Stimulated activated CD4-positive, alpha-beta T cell treated with anti-CD3 and anti-CD28 coated beads, Interleukin-12 subunit alpha, Interleukin-12 subunit beta, amount 100 ng/mL, for 4 hours (primary cell): ENCODE measurements at regions not wholly inside any gene's neighbourhood (a gene's known extent, or its start where the extent isn't known, plus 50 kb on each side); places are given as distances from the start of the nearest gene placed in this dataset.

ENCODE experiments used
- DNase-seq: peaks from one replicate; pipeline ENCODE4 v3.0.0-alpha.2; 2020

DNA sequence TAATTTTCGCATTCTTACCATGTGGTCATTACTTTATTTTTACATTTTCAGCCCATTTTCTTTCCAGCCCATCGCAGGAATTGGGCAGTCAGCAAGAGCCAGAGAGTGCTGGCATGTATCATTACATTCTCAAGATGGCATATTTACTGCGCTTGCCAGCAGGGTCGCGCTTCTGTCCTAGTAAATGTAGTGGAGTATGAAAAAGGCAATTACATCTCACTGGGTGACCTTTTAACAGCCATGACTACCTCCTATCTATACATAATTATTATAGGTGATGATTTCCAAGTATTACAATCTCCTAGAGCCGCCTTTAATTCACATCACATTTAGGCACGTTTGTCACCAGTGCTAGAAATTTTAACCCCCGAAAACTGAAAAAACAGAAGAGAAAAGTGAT, 433.7 kb upstream of the MGMT start:
- no peak for DNase-seq

GRCh38 chr10:129033790-129034272, 433.2 kb upstream of the MGMT start:
- no peak for DNase-seq

GRCh38 chr10:129035052-129035827, 431.8 kb upstream of the MGMT start:
- peak; percentile 25 for DNase-seq

DNA sequence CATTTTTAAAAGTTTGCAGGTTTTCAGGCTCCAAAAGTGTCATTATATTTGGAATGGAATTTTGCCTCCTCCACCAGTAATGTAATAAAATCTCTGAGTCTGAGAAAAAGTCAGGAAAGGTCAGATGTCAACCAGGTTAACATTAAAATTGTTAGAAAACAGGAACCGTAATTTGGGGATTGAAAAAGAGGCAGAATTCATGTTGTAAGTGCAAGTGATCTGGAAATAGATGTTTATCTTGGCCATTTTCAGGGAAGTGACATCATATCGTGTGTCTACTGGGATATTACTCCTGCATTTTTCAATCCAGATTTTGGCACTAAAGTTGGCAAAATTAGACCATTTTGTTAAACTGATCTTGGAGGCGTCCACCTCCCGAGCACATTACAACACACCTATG, 428.5 kb upstream of the MGMT start:
- no peak for DNase-seq

- DNase-seq: no peak
These were observed 427.4 kb upstream of the MGMT start for GRCh38 chr10:129039406-129040370.

DNA sequence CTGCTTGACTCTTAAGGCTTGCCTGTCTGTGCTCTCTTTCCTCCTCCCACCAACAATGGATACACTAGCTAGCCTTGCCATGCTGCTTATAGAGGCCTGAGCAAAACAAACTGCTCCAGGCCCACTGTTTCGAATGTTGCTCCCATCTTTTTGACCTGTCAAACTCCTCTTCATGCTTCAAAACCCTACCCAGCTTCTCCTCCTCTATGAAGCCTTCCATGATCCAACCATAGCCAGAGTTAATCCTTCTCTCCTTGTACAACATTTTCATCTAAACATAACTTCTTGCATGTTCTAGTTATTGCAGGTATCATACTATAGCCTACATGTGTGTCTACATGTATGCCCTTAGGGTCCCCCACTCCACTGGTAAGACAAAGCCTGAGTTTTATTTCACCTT, 426.7 kb upstream of the MGMT start:
- no peak for DNase-seq

DNA sequence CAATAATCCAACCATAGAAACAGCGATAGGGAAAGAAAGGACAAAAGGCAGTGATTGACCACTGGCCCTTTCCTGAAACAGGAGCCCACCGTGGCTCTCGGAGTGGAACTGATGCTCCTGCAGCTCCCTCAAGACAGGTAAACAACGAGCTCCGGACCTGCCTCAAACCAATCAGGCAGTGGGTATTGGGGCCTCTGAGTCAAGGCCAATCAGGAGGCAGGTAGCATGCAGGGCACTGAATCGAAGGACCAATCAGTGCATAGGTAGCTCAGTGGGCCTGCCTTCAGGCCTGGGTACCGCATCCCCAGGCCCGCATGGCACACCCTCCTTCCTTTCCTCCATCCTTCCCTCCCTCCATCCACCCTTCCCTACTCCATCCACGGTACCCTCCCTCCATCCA, 425.1 kb upstream of the MGMT start:
- DNase-seq: no peak

DNA sequence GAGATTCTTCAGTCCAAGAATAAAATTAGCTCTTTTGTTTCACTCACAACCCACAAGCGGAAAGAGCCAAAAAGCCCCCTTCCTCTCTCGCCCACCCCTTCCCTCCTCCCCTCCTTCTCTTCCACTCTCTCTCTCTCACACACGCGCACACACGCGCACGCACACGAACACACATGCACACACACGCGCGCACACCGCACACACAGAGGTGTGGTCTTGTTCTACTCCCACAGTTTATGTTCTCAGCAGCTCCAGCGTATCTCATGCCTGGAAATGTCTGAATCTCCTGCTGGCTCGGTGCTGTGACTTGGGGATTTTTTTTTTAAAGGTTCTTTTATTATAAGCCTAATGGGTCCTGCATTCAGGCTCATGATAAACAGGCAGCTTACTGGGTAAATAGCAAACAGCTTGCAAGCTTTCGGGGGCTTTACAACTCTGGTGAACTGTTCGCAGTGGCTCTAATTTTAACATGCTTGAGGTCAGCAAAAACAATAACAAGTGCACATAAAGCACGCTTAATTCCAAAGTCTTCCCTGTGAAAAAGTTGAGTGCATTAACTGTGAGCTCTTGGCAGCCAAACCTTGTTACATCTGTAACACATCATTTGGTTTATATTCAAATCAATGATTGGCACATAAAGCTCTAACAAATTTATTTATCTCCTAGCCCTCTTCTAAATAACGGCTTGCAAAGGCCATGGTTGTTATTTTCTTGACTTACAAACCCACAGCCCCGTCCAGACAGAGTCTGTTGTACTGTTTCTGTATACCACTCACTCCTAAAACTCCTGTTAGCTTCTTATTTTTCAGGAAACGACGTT, 424.1 kb upstream of the MGMT start:
- DNase-seq: no peak

- DNase-seq: no peak
These were observed 423.4 kb upstream of the MGMT start for GRCh38 chr10:129043691-129044090.

DNA sequence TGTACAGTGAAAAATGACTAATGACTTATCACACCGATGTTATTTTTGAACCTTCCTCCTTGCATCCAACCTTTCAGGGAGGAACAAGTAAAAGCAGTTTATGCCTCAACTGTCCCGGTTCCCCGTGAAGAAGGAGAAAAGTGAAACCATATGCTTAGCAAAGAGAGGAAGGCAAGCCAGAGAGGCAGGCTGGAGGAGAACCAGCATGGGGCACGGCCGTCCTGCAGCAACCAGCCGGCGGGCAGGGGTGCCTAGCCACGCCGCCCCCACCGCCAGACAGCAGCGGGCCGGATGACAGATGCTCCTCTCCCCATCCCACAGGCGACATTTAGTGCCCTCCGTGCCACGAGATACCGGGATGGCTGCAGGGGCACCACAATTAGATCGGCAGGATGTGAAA, 421.4 kb upstream of the MGMT start:
- DNase-seq: no peak

DNA sequence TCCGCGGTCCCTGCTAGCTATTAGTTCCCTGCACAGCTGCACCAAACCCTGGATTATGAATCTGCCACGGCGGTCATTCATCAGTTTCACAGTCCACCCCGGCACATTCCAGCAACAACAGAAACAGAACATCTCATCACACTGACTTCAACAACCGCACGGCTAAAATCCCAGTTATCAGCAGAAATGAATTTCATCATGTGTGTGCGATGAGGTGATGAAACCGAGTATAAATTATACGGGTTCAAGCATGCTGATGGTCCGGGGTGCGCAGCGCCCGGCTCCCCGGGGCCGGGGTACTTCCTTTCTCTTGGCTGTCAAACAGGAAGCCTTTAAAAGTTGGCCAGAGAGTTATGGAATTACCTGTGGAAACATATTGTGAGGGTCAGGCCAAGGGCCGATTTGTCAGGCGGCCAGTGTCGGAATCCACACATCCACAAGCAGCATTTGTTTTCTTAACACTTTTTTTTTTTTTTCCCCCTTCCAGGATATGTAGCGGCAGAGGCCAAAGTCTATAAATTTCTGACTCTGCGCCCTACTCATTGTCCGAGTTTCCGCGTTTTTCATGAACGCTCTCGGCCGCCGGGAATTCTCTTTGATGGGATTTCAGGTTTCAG, 420.9 kb upstream of the MGMT start:
- no peak for DNase-seq

GRCh38 chr10:129046962-129047361, 420.1 kb upstream of the MGMT start:
- DNase-seq: no peak

GRCh38 chr10:129047600-129047999, 419.4 kb upstream of the MGMT start:
- DNase-seq: no peak

DNA sequence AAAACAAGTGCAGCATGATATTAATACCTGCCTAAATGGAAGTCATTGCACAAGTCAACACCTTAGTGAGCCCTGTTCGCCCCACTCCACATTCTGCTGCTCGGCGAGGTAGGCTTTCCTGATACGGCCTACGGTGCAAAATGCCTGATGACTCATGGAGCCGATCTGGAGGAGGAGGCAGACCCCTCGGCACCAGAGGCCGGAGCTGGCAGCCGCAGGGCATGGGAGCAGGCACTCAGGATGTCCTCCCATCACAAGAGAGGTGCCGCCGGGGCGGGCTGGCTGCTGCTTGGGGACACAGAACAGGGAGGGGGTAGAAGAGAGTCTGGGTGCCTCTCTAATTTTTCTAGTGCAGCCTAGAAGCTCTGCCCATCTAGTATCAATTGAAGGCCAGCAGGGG, 418.5 kb upstream of the MGMT start:
- DNase-seq: no peak

DNA sequence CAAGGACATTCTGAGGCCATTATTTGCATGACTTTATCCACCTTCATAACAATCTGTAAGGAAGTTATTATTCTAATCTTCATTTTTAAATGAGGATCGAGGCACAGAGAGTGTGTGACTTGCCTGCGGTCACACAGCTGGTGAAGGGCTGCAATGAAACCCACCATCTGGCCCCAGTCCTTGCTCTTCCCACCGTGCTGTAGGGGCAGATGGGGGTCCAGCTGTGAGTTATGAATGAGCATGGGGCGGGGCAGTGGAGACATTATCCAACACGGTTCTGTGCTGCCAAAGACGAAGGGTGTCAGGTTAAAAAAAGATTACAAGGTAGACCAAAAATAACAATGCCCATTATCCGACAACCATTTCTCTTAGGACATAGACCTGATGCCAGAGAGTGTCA, 417.5 kb upstream of the MGMT start:
- no peak for DNase-seq

- no peak for DNase-seq
These were observed 411.8 kb upstream of the MGMT start for GRCh38 chr10:129055225-129055624.

DNA sequence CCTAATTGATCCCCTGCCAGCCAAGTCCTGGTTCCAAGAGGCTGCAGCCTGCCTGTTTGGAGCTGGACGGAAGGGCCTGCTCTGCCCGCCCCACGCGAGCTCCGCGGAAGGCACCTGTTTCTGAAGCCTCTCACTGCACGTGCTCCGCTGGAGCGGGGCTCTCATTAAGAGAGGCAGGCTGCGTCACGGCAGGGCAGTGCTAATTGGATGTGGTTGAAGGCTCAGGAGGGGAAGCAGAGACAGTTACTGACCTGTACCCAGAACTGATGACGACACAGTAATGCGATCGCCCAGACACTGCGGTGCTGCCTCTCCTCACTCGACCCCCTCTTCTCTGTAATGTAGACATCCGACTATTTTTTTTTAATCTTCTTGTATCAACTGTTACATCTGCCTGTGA, 411.1 kb upstream of the MGMT start:
- no peak for DNase-seq

DNA sequence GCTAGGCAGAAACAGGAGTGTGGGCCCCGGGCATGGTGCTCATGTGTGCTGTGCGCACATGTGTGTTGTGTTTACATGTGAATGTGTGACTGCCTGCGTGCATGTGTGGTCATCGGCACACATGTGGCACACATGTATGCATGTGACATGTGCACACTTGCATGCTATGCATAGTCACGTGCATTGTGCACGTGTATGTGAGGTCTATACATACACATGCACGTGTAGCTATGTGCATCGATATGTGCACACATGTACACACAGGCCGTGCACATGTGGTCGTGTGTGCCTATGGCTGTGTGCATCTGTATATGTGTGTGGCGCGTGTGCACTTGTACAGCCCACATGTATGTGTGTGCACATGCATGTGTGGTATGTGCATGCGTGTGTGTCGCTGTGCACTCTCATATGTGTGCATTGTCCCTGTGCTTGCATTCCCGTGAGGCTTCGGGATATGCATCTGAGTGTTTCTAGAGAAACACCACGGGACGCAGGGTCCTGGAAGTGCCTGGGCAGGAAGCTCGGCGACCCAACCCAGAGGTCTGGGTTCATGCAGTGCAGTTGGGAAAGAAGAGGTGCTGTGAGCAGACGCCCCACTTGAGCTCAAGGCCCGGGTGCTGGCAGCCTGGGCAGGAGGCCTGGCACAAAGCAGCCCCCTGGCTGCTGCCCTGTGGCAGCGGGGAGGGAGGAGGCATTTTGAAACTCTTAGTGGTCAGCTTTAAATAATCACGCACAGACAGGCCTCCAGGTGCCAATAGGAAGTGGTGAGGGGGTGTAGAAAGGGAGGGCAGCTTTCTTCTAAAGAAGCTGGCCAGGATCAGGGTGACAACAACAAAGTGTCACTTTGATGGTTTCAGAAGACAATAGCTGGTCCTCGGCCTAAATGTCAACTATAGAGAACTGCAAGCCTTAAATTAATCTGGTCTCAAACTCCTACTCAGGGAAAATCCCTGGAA, 410.0 kb upstream of the MGMT start:
- no peak for DNase-seq

GRCh38 chr10:129057856-129058663, 409.0 kb upstream of the MGMT start:
- DNase-seq: peak; percentile 12

DNA sequence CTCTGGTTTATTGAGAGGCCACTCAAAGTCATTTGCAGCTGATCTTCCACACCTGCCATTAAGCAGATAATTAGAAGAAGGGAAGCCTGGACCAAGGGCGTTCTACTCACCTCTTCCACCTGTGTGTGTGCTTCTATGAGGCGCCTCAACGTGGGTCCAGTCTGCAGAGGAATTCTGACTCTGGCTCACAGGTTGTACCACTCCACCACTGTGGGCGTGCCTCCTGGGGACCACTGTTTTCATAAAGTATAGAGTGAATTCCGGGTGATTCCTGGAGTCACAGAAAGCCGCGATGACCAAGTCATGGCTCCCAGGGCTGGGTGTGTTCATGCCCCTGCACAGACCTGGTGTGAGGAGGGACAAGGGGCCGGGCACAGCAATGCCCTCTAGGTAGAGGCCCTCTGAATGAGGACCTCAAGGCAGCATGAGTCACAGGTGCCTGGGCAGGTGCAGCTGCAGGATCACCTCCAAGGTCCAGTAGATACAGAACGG, 408.3 kb upstream of the MGMT start:
- no peak for DNase-seq
